GM21447 (cell line): ENCODE measurements at regions not wholly inside any gene's neighbourhood (a gene's known extent, or its start where the extent isn't known, plus 50 kb on each side); places are given as distances from the start of the nearest gene placed in this dataset.
"Not testable (repeated sequence)": the region's sequence is repeated elsewhere in the genome, so short reads cannot be mapped to it uniquely, and the experiment has no call there.

Source experiments
- ATAC-seq: cut with Tn5 transposase; IDR thresholded peaks from one replicate; pipeline ENCODE4 v1.9.1; 2021; ENCODE audit not compliant: unreplicated experiment

DNA sequence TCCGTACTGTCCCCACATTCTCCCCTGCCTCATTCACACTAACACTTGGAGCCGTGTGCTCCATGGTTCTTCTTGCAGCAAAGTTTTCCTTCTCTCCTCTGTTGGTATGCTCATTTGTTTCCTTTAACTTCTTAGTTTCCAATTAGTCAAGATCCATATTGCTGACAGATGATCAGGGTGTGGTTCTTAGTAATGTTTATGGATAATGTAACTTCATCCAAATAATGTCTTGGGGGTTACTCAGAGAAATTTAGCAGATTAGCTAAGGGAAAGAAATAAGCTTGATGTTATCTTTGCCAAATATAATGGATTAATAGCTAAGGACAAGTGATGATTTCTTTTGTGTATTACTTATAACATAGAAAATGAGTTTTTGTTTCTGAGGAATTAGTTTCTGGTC, 174.4 kb downstream of the NUFIP1 start:
- ATAC-seq: no peak

DNA sequence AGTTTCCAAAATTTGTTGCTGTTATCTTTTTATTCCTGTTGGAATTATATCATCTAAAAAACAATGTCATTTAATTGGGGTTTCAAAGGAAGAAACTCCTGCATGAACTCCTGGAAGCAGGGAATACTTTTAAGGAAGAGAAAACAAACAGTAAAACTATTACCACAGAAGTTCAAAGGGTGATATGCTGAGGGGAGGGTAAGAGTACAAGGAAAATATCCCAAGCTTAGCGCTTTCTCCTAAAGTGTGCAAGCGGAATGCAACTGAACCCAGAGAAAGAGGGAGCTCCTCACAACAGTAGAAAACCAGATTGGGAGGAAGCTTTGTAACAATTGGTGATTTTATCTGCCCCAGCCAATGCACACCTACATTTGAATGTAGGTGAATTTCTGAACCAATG, 175.1 kb downstream of the NUFIP1 start:
- ATAC-seq: no peak

- ATAC-seq: no peak
Observed at GRCh38 chr13:44812818-44813217, 176.5 kb downstream of the NUFIP1 start.

DNA sequence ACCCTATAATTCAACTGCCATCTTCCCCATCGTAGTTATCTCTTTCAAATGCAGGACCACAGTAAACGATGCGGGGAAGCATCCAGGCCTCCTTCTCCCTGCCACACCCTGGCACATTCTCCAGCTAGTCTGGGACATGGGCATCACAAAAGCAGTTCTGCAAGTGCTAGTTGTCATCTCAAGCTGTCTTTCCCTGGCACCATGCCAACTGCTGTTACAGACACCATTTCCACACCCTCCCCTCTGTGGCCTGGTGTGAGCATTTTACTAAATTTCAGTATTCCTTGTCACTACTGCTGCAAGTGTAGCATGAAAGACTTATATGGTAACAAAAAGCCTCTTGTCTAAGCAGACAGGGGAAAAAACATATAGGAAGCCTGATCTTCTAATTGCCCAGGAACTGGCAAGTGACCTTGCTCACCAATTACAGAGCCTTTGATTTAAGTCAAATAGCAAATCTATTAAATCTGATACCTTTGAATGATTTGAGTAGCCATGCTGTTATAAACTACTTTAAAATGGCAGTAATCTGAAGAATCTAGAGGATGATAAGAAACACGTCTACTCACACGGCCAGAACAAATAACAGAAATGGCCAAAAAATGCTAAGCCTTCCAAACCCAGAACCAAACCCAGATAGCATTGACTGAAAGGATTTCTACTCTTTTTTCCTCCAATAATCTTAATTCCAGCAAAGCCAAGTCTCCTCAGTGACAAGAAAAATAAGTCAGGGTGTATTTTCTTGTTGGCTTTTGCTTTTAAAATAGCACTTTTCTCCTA, 179.0 kb downstream of the NUFIP1 start:
- no peak for ATAC-seq

DNA sequence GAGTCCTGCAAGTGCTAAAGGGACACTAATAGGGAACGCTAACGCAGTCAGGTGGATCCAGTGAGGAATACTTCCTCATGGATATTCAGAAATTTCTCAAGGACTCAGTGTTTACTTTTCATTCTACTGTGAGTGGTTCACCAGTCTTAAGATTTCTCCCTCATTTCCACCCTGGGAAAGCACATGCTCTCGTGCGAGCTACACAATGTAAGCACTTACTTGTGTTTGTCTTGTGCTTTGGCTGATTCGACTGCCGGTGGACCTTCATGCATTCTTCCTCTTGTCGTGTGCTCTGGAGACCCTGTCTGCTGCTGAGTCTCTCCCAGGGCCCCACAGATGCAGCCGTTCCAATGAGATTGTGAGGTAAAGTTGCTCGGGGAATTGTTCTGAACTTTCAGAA, 180.1 kb downstream of the NUFIP1 start:
- ATAC-seq: no peak

GRCh38 chr13:44808185-44808584, 181.1 kb downstream of the NUFIP1 start:
- ATAC-seq: no peak

- ATAC-seq: no peak
Observed at GRCh38 chr13:44807449-44808034, 181.7 kb downstream of the NUFIP1 start.

DNA sequence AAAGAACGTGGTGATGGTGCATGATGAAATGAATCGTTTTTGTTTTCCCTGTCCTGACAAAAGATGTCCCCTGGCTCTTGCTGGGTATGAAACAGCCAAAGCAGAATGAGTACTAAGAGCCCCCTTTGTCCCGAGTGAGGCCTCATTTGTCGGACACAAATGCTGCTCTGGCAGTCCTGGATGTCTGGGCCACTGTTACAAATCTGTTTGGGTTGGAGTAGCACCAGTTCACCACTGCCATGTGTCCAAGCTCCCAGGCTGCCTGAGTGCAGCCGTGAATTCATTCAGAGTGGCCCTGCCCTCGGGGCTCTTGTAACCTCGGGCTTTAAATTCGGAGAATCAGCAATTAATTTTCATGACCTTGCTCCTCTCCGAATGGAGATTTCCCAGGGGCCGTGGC, 182.4 kb downstream of the NUFIP1 start:
- no peak for ATAC-seq

DNA sequence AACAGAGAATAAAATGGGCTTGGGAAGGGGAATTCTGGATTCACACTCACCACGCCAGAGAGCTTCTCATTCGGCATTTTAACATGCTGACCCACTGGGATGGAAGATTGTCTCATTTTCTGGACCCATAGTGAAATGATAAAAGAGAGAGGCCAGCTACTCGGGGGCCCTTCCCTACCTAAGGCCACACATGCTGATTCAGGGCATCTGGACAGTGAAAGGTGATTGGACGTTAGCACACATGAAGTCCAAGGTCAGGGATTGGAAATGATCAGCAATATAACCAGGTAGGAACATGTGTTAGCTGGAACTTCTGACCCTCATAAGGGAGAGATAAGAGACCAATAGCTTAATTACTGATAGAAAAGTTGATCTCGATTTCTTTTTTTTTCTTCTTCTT, 183.7 kb downstream of the NUFIP1 start:
- no peak for ATAC-seq

- ATAC-seq: no peak
Observed at GRCh38 chr13:44803390-44803789, 185.9 kb downstream of the NUFIP1 start.

DNA sequence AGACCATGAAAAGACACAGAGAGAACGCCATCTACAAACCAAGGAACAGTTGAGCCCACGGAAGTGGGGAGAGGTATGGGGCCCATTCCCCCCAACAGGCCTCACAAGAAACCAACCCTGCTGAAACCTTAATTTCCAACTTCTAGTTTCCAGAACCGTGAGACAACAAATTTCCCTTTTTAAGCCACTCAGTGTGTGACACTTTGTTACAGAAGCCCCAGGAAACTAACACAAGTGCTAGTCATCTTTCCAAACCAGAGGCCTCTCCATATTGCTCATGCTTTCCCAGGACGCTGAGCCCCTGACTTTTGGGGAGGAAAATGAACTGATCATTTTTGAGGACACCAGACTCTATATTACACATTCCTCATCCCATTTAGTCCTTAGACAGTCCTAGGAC, 186.8 kb downstream of the NUFIP1 start:
- ATAC-seq: no peak

- no peak for ATAC-seq
Observed at GRCh38 chr13:44801990-44802389, 187.3 kb downstream of the NUFIP1 start.

DNA sequence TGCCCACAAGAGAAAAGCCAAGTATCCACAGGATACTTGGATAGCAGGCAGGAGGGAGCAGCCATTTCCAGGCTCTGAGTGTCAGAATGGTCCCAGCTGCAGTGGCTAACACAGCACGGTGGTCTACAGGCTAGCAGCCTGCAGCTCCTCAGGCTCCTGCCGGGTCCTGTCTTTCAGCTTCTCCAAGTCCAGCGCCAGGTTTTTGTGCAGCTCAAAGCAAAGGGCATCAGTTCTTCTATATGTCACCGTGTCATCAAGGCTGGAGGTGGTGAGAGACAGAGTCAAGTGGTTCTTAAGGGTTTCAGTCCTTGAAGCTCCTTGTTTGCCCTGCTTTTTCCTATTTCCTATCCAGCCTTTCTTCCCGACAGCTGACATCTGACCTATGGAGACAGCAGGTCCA, 188.6 kb downstream of the NUFIP1 start:
- no peak for ATAC-seq

DNA sequence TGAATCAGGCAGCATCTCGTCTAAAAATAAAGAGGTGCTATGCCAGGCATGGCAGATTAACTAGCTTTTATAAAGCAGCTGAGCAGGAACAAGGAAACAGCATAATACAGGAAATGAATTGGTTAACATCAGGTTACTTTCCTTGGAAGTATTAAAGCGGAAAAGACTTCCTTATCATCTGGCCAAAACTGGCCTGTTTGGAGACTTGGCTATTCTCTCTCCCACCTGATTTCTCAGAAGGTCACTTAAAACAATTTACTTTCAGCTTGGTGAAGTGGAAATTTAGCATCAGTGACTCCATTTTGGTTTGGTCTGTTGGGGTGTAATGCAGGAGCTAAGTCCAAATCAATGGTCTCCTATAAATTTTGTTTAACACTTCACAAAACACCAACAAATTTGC, 191.6 kb downstream of the NUFIP1 start:
- no peak for ATAC-seq

GRCh38 chr13:44796597-44797490, 192.4 kb downstream of the NUFIP1 start:
- ATAC-seq: no peak

DNA sequence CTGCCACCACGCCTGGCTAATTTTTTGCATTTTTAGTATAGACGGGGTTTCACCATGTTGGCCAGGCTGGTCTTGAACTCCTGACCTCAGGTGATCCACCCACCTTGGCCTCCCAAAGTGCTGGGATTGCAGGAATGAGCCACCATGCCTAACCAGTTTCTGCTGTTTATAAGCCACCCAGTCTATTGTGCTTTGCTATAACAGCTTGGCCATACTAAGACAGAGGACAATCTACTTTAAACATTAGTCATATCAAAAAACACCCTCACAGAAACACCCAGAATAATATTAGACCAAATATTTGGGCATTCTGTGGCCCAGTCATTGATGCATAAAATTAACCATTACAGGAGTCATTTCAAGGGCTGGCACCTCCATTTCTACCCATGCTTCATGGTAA, 193.2 kb downstream of the NUFIP1 start:
- ATAC-seq: not testable (repeated sequence)

DNA sequence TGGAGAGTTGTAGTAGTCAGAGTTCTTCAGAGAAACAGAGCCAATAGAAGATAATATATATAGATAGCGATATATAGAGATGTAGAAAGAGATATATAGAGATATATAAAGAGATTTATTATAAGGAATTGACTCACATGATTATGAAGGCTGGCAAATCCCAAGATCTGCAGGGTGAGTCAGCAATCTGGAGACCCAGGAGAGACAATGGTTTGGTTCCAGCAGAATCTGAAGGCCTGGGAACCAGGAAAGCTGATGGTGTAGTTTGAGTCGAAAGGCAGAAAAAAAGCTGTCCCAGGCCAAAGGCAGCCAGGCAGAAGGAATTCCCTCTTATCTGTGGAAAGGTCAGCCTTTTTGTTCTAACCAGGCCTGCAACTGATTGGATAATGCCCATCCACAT, 194.1 kb downstream of the NUFIP1 start:
- ATAC-seq: no peak

DNA sequence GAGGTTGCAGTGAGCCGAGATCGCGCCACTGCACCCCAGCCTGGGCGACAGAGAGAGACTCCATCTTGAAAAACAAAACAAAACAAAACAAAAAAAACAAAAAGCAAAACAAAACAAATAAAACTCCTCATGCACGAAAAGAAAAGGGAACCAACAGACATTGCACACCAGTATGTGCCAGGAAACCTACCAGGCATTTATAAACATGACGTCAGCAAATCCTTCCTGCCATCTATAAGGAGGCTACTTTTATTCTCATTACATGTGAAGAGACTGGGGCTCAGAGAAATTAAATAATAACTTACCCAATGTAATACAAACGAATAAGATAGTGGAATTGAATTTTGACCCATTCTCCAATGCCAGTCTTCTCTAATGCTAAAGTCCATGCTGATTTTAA, 197.2 kb downstream of the NUFIP1 start:
- ATAC-seq: no peak

DNA sequence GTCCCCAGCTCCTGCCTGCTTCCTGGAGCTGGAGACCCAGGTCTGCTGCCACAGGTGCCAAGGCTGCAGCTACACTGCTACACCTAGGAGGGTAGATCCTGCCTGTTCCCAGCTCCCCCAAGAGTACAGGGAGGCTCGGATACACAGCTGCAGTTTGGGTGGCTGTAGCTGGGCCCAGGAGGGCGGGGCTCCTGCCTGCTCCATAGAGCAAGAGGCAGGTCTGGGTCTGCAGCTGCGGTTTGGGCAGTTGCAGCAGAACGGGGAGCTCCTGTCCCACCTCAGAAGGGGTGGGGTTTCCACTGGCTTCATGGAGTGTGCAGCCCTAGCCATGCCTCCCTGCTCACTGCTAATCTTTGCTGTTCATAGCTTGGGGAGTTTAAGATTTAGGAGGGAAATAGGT, 199.0 kb downstream of the NUFIP1 start:
- no peak for ATAC-seq

- no peak for ATAC-seq
Observed at GRCh38 chr13:44787617-44788016, 201.7 kb downstream of the NUFIP1 start.

DNA sequence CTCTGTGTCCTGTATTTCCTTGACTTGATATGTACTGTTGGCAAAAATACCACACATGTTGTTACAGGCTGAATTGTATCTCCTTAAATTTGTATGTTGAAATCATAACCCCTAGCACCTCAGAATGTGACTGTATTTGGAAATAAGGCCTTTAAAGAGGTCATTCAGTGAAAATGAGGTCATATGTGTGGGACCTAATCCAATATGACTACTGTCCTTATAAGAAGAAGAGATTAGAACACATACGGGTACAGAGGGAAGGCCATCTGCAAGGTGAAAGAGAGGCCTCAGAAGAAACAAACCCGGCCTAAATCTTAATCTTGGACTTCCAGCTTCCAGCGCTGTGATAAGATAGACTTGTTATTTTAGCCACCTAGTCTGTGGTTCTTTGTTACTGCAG, 202.5 kb downstream of the NUFIP1 start:
- no peak for ATAC-seq

DNA sequence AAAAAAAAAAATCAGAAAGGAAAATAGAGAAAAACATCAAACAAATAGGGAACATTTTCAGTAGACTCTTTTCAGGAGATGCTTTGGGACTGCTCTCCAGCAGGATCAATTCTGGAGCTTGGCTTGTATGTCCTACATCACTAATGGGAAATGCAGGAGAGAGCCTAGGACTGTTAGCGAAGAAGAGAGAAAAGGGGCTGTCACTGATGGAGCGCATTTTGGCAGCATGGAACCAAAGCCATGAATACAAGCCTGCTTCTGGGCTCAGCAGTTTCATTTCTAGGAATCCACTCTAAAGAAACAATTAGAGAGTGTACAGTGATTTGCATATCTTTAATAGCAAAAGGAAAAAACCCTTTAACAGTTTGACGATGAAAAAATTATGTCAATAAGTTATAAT, 203.9 kb downstream of the NUFIP1 start:
- ATAC-seq: no peak
